GM19035 (cell line): ENCODE measurements at regions not wholly inside any gene's neighbourhood (a gene's known extent, or its start where the extent isn't known, plus 50 kb on each side); places are given as distances from the start of the nearest gene placed in this dataset.

Experiments
- ATAC-seq: cut with Tn5 transposase; IDR thresholded peaks from one replicate; pipeline ENCODE4 v1.9.1; 2021; ENCODE audit not compliant: unreplicated experiment

GRCh38 chr6:114403858-114404257, 61.0 kb upstream of the HS3ST5 start:
- no peak for ATAC-seq

- ATAC-seq: no peak
These were observed 55.7 kb upstream of the HS3ST5 start for GRCh38 chr6:114398481-114398880.
